ENCODE measurements at regions not wholly inside any gene's neighbourhood (a gene's known extent, or its start where the extent isn't known, plus 50 kb on each side); places are given as distances from the start of the nearest gene placed in this dataset.

GRCh38 chr1:60374537-60374936 is 301.0 kb upstream of the C1orf87 start:
- H3K9me3 Mint-ChIP-seq: peaks cover 0 to 2% of the 10 kb centered on the region in 2 donors
- no peaks in the 10 kb centered on the region for H3K36me3 Mint-ChIP-seq
- no peaks in the 10 kb centered on the region for H3K27me3 Mint-ChIP-seq
- no peak overlapping the region for H3K27ac Mint-ChIP-seq
- DNase-seq: no peak
- H3K4me1 Mint-ChIP-seq: no peaks in the 10 kb centered on the region
- H3K4me3 Mint-ChIP-seq: no peak overlapping the region
- no peak for ATAC-seq (replicated peaks)

- no peak overlapping the region for H3K4me3 Mint-ChIP-seq
- DNase-seq: no peak
- no peak for ATAC-seq (replicated peaks)
- H3K27ac Mint-ChIP-seq: no peak overlapping the region
- H3K27me3 Mint-ChIP-seq: peaks cover 0 to 5% of the 10 kb centered on the region in 2 donors
- H3K4me1 Mint-ChIP-seq: no peaks in the 10 kb centered on the region
- no peaks in the 10 kb centered on the region for H3K36me3 Mint-ChIP-seq
- H3K9me3 Mint-ChIP-seq: peaks cover 0 to 2% of the 10 kb centered on the region in 2 donors
Measured at GRCh38 chr1:60367532-60367931, 294.0 kb upstream of the C1orf87 start.

- Mint-ChIP-seq H3K27me3 (peaks cover 0 to 5% of the 10 kb centered on the region in 2 donors), H3K36me3 (no peaks in the 10 kb centered on the region), H3K9me3 (peaks cover 0 to 3% of the 10 kb centered on the region in 2 donors), H3K27ac (no peak overlapping the region), H3K4me1 (no peaks in the 10 kb centered on the region), H3K4me3 (no peak overlapping the region)
- DNase-seq (no peak), ATAC-seq (replicated peaks) (no peak)
Measured at GRCh38 chr1:60359431-60359830, 285.9 kb upstream of the C1orf87 start.

- H3K27ac Mint-ChIP-seq: no peak overlapping the region
- H3K36me3 Mint-ChIP-seq: no peaks in the 10 kb centered on the region
- no peaks in the 10 kb centered on the region for H3K4me1 Mint-ChIP-seq
- no peaks in the 10 kb centered on the region for H3K27me3 Mint-ChIP-seq
- no peak for DNase-seq
- no peak overlapping the region for H3K4me3 Mint-ChIP-seq
- no peak for ATAC-seq (replicated peaks)
- H3K9me3 Mint-ChIP-seq: peaks cover 0 to under 1% of the 10 kb centered on the region in 2 donors
Measured at GRCh38 chr1:60350531-60350930, 277.0 kb upstream of the C1orf87 start.

- H3K27me3 Mint-ChIP-seq: no peaks in the 10 kb centered on the region
- ATAC-seq (replicated peaks) (no peak), DNase-seq (no peak)
- no peaks in the 10 kb centered on the region for H3K36me3 Mint-ChIP-seq
- no peak overlapping the region for H3K27ac Mint-ChIP-seq
- H3K4me1 Mint-ChIP-seq: no peaks in the 10 kb centered on the region
- H3K4me3 Mint-ChIP-seq: no peak overlapping the region
- no peaks in the 10 kb centered on the region for H3K9me3 Mint-ChIP-seq
Measured at GRCh38 chr1:60348884-60349283, 275.3 kb upstream of the C1orf87 start.

- Mint-ChIP-seq H3K36me3 (no peaks in the 10 kb centered on the region), H3K27me3 (no peaks in the 10 kb centered on the region), H3K9me3 (no peaks in the 10 kb centered on the region), H3K4me1 (no peaks in the 10 kb centered on the region), H3K4me3 (no peak overlapping the region), H3K27ac (no peak overlapping the region)
- no peak for ATAC-seq (replicated peaks)
- DNase-seq: no peak
Measured at GRCh38 chr1:60345621-60346020, 272.1 kb upstream of the C1orf87 start.

- no peak overlapping the region for H3K27ac Mint-ChIP-seq
- H3K4me1 Mint-ChIP-seq: no peaks in the 10 kb centered on the region
- H3K4me3 Mint-ChIP-seq: no peak overlapping the region
- ATAC-seq (replicated peaks) (no peak), DNase-seq (no peak)
- H3K9me3 Mint-ChIP-seq: no peaks in the 10 kb centered on the region
- H3K36me3 Mint-ChIP-seq: no peaks in the 10 kb centered on the region
- H3K27me3 Mint-ChIP-seq: no peaks in the 10 kb centered on the region
Measured at GRCh38 chr1:60345049-60345448, 271.5 kb upstream of the C1orf87 start.

- H3K4me1 Mint-ChIP-seq: no peaks in the 10 kb centered on the region
- H3K36me3 Mint-ChIP-seq: no peaks in the 10 kb centered on the region
- H3K27me3 Mint-ChIP-seq: no peaks in the 10 kb centered on the region
- DNase-seq (no peak), ATAC-seq (replicated peaks) (no peak)
- no peak overlapping the region for H3K27ac Mint-ChIP-seq
- no peaks in the 10 kb centered on the region for H3K9me3 Mint-ChIP-seq
- no peak overlapping the region for H3K4me3 Mint-ChIP-seq
Measured at GRCh38 chr1:60343736-60344135, 270.2 kb upstream of the C1orf87 start.

GRCh38 chr1:60342569-60342968 is 269.0 kb upstream of the C1orf87 start:
- H3K27me3 Mint-ChIP-seq: no peaks in the 10 kb centered on the region
- no peak overlapping the region for H3K27ac Mint-ChIP-seq
- H3K4me1 Mint-ChIP-seq: no peaks in the 10 kb centered on the region
- H3K4me3 Mint-ChIP-seq: no peak overlapping the region
- no peaks in the 10 kb centered on the region for H3K9me3 Mint-ChIP-seq
- ATAC-seq (replicated peaks) (no peak), DNase-seq (no peak)
- H3K36me3 Mint-ChIP-seq: no peaks in the 10 kb centered on the region

GRCh38 chr1:60341274-60341673 is 267.7 kb upstream of the C1orf87 start:
- H3K4me1 Mint-ChIP-seq: no peaks in the 10 kb centered on the region
- no peaks in the 10 kb centered on the region for H3K9me3 Mint-ChIP-seq
- no peak overlapping the region for H3K4me3 Mint-ChIP-seq
- H3K36me3 Mint-ChIP-seq: no peaks in the 10 kb centered on the region
- H3K27ac Mint-ChIP-seq: no peak overlapping the region
- ATAC-seq (replicated peaks) (no peak), DNase-seq (no peak)
- no peaks in the 10 kb centered on the region for H3K27me3 Mint-ChIP-seq

GRCh38 chr1:60331647-60332046 is 258.1 kb upstream of the C1orf87 start:
- no peaks in the 10 kb centered on the region for H3K27me3 Mint-ChIP-seq
- no peak overlapping the region for H3K4me3 Mint-ChIP-seq
- DNase-seq: no peak
- no peak for ATAC-seq (replicated peaks)
- peaks cover 0 to 1% of the 10 kb centered on the region in 2 donors for H3K9me3 Mint-ChIP-seq
- H3K27ac Mint-ChIP-seq: no peak overlapping the region
- no peaks in the 10 kb centered on the region for H3K4me1 Mint-ChIP-seq
- no peaks in the 10 kb centered on the region for H3K36me3 Mint-ChIP-seq

- Mint-ChIP-seq H3K4me3 (no peak overlapping the region), H3K27me3 (no peaks in the 10 kb centered on the region), H3K4me1 (no peaks in the 10 kb centered on the region), H3K36me3 (no peaks in the 10 kb centered on the region), H3K9me3 (peaks cover 7% of the 10 kb centered on the region in 2 donors), H3K27ac (no peak overlapping the region)
- ATAC-seq (replicated peaks): no peak
- no peak for DNase-seq
Measured at GRCh38 chr1:60329651-60330050, 256.1 kb upstream of the C1orf87 start.

GRCh38 chr1:60311838-60312237 is 238.3 kb upstream of the C1orf87 start:
- H3K27me3 Mint-ChIP-seq: no peaks in the 10 kb centered on the region
- no peak overlapping the region for H3K4me3 Mint-ChIP-seq
- no peaks in the 10 kb centered on the region for H3K36me3 Mint-ChIP-seq
- no peaks in the 10 kb centered on the region for H3K4me1 Mint-ChIP-seq
- DNase-seq (no peak), ATAC-seq (replicated peaks) (no peak)
- H3K9me3 Mint-ChIP-seq: peaks cover 0 to 2% of the 10 kb centered on the region in 2 donors
- no peak overlapping the region for H3K27ac Mint-ChIP-seq

- no peak overlapping the region for H3K27ac Mint-ChIP-seq
- no peak for ATAC-seq (replicated peaks)
- no peak overlapping the region for H3K4me3 Mint-ChIP-seq
Measured at GRCh38 chr1:60299581-60299980, 226.0 kb upstream of the C1orf87 start.

GRCh38 chr1:60298290-60298689 is 224.7 kb upstream of the C1orf87 start:
- H3K27ac Mint-ChIP-seq: no peak overlapping the region
- no peaks in the 10 kb centered on the region for H3K36me3 Mint-ChIP-seq
- ATAC-seq (replicated peaks): no peak
- no peak overlapping the region for H3K4me3 Mint-ChIP-seq
- H3K27me3 Mint-ChIP-seq: no peaks in the 10 kb centered on the region
- no peaks in the 10 kb centered on the region for H3K9me3 Mint-ChIP-seq
- H3K4me1 Mint-ChIP-seq: no peaks in the 10 kb centered on the region
- DNase-seq: no peak

More at GRCh38 chr1:60299581-60299980, 226.0 kb upstream of the C1orf87 start:
- Mint-ChIP-seq H3K9me3 (no peaks in the 10 kb centered on the region), H3K27me3 (no peaks in the 10 kb centered on the region), H3K4me1 (no peaks in the 10 kb centered on the region), H3K36me3 (no peaks in the 10 kb centered on the region)
- DNase-seq: no peak

GRCh38 chr1:60296794-60297193 is 223.2 kb upstream of the C1orf87 start:
- Mint-ChIP-seq H3K9me3 (no peaks in the 10 kb centered on the region), H3K4me3 (no peak overlapping the region)

More at GRCh38 chr1:60296794-60297193, 223.2 kb upstream of the C1orf87 start:
- DNase-seq: no peak
- Mint-ChIP-seq H3K4me1 (no peaks in the 10 kb centered on the region), H3K27ac (no peak overlapping the region), H3K36me3 (no peaks in the 10 kb centered on the region), H3K27me3 (no peaks in the 10 kb centered on the region)
- no peak for ATAC-seq (replicated peaks)

Data from stimulated activated naive B cell treated with anti-CD40 and anti-IgM and Interleukin-4, amounts not matched to agents 10 μg/mL and 1 μg/mL and 100 μg/mL, for 72 hours (primary cell).